ENCODE measurements at regions not wholly inside any gene's neighbourhood (a gene's known extent, or its start where the extent isn't known, plus 50 kb on each side); places are given as distances from the start of the nearest gene placed in this dataset.

DNA sequence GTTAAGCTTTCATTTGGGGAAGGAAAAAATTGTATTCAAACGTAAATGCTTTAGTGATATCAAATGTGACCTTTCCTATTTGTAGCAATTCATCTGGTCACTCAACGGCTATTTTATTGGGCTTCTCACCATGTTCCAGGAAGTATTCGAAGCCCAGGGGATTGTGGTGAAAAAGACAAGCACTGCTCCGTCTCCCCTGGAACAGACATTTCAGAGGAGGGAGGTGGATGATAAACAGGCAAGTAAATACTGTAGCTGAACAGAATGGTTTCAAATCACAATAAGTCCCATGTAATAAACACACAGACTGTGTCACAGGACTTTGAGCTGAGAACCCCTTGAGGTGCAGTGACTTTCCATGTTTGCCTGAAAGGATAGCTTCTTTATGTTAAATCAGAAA, 464.7 kb upstream of the HNRNPA3 start:
- FAIRE-seq (no peak), DNase-seq (ENCODE audit: low spot score in 2 of 2) (no peak)

DNA sequence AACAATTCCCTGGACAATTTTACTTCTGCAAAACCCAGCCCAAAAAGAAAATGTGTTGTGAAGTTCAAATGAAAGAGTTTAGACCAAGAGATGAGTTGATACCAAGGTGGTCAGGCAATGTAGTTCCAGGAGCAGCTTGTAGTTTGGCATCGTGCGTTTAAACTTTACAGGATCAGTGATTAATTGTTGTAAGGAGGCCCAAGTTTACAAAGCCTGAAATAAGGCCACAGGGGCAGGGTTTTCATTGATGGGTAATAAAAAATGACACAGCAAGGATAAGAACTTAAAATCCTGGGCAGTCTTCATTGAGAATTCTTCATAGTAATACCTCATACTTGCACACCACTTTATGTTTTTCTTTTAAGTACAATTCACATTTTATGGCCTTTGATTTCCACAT, 463.9 kb upstream of the HNRNPA3 start:
- no peak for FAIRE-seq
- DNase-seq (ENCODE audit: low spot score in 2 of 2): no peak

DNA sequence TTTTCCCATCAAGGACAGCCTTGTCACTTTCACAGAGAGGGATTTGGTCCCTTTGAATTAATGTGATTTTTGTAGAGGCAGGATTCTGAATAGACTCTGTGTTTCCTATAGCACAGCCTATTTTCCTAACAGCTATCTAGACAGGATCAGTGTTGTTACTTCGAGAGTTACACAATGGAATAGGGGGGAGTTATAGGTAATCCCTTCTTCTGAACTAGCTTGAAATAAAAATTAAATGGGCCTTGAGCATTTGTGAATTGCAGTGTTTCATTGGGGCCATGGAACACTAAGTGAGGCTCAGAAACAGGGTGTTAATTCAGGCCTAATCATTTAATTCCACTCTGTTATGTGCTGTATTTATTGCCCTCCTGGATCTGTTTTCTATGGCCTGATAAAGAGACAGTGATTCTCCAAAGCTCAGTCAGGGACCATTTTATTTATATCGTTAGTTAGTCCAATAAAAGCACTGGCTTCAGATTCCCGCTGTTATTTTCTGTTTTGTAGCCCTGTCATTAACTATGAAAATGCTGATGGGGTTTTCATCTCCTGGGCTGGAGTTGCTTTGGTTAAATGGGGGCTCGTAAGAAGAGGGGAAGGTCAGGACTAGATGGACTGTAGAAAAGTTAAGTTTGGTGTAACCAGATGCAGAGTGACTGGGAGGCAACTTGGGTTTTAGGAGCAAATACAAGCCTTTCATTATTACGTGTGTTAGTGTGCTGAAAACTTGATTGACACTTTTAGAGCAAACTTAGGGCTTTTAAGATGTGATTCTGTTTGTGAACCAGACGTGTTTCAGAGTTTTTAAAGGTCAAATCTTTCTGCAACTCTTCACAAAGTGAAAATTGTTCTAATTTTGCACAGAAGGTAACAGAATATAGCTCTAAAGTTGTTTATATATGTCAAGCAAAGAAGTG, 461.0 kb upstream of the HNRNPA3 start:
- FAIRE-seq: no peak
- no peak for DNase-seq (ENCODE audit: low spot score in 2 of 2)

DNA sequence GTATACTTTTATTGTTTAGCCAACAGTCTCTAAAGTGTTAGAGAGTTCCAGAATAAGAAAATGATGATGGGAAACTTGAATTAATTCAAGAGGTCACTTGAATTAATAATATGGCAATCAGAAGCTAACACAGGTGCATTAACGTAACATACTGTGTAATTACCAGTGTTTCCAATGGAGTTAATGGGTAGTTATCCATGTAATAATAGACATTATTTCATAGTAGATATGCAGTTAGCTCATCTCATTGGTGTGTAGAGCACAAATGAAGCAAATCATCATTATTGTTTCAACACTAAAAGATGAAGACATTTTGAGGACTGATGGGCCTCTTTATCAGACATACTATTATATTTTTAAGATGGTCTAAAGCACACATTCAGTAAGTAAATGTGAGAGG, 460.3 kb upstream of the HNRNPA3 start:
- no peak for FAIRE-seq

DNA sequence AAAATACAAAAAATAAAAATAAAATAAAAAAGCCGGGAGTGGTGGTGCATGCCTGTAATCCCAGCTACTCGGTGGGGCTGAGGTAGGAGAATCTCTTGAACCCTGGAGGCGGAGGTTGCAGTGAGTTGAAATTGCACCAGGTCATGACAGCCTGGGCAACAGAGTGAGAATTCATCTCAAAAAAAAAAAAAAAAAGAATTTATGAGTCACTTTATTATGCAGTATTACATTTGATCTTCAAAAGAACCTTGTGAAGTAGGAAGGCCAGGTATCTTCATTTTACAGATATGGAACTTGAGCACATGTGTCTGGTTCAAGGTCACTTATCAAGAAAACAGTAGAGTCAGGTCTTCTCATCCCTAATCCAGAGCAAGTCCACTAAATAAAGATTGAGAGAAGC, 459.4 kb upstream of the HNRNPA3 start:
- FAIRE-seq: no peak

More for the DNA sequence above, 460.3 kb upstream of the HNRNPA3 start:
- no peak for DNase-seq (ENCODE audit: low spot score in 2 of 2)

DNA sequence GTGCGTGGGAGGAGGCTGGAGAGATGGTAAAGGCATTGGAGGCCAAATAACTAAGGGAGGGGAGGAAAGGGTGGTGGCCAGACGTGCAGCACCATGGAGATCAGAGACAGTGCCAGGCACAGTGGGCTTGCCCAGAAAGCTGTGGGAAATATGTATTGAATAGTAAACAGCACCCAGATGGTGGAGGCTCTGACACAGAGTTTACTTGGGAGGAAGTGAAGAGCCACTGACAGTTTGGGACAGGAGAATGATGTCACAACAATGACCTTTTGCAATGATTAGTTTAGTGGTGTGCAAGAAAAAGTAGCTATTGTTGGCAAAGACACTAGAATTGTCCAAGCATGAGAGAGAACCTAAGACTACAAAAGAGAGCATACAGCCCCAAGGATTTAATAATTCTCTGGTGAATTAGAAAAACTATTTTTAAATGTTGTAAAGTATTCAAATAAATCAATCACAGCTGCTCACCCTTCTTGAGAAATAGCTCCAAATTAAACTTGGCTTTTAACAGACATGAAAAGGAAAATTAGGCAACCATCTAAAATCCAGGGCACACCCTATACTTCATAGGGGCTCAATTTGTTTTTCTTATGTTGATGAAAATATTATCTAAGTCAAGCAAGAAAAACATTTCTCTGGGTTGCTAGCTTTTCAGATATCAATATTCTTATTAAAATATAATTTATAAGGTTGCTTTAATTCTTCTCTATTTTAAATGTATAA, 458.7 kb upstream of the HNRNPA3 start:
- no peak for DNase-seq (ENCODE audit: low spot score in 2 of 2)
- no peak for FAIRE-seq

More for the DNA sequence above, 459.4 kb upstream of the HNRNPA3 start:
- no peak for DNase-seq (ENCODE audit: low spot score in 2 of 2)

DNA sequence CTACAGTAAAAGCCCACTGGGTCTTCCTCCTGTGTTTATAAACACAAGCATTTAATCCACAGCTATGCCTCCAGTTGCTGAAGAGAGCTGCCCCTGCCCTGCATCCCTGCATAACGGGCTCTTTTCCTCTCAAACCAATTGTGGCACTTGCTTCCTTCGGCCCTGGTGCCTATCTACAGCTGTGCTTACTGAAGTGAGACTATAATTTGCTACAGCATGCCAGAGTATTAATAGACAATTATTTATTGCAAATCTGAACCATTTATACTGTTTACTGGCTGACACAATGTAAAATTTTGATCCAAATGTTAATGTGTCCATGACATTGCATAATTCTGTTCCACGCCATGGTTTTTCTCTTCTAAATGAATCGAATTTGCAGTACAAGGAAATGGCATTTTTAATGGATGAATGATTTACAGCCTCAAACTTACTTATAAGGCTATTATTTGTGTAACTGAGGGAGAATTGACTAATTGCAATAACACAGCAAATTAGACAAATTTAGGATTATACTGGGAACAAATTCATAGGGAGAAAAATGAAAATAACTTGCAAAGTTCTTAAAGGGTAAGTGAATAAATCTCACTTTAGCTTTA, 457.0 kb upstream of the HNRNPA3 start:
- FAIRE-seq: no peak
- DNase-seq (ENCODE audit: low spot score in 2 of 2): no peak

DNA sequence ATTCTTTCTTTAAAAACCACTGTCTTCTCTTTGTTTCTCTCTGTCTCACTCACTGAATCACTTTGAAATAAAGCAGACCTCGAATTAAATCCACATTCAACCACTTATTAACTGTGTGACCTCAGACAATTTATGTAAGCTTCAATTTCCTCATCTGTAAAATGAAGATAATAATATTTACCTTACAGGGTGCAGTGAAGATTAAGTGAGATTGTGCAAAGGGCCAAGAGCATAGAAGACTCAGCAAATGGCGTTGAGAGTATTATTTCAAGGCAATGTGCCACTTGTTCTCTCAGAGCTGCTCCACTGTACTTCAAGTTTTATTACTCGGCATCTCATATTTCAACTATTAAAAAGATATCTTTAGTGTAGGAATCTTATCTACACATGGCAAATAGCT, 454.2 kb upstream of the HNRNPA3 start:
- DNase-seq (ENCODE audit: low spot score in 2 of 2): no peak
- FAIRE-seq: no peak

DNA sequence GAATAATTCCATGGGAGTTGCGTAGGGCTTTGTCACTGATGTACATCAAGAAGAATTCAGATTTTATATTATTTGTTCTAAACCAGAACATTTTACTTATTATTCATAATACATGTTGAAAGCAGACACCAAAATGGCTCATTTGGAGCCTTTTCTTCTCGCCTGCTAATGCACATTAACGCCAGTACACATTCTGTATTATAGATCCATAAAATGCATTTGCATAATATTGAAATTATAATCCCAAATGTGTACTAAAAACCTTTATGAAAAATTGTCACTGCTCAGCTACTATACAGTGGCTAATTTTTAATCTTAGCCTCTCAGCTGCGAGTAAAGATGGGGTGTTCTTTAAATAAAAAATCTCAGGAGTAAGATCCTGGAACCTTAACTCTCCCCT, 452.2 kb upstream of the HNRNPA3 start:
- no peak for FAIRE-seq

DNA sequence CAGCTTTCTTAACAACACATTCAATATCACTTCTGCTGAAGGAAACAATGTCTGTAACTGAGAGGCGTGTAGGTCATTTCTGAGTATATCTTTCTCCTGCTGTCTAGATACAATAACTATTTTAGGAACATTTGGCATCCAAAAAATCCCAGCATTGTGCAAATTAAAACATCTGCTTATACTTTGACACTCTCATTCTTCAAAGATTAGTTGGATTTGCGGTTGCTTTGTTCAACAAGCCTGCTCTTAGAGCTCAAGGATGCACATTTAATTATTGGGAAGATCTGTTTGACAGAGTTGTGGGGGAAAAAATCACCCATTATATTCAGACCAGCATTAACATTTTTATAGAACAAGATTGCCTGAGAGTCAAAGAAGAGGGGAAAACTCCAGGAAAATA, 449.5 kb upstream of the HNRNPA3 start:
- no peak for FAIRE-seq
- no peak for DNase-seq (ENCODE audit: low spot score in 2 of 2)

More for the DNA sequence above, 452.2 kb upstream of the HNRNPA3 start:
- no peak for DNase-seq (ENCODE audit: low spot score in 2 of 2)

DNA sequence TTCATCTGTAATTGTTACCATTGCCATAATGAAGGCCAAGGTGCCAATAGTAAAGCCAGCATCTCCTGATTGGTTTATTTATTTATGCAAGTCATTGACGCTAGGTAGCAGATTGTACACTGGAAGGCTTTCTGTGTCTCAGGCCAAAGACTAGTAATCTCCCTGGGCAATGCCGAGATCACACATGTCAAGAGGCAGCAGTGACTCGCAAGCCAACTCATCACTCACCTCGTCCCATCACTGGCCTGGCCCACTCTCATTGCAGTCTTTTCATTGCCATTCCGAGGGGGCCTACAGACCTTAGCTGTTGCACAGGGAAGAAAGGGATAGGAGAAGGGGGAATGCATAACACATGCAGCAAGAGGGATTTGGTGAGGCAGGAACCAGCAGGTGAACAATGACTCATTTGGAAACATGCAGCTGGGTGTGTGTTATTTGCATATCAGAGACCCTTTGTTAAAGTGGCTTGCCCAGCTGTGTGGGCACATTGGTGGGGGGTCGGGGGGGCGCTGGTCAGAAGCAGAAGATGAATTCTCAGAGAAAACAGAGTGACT, 448.7 kb upstream of the HNRNPA3 start:
- no peak for FAIRE-seq

DNA sequence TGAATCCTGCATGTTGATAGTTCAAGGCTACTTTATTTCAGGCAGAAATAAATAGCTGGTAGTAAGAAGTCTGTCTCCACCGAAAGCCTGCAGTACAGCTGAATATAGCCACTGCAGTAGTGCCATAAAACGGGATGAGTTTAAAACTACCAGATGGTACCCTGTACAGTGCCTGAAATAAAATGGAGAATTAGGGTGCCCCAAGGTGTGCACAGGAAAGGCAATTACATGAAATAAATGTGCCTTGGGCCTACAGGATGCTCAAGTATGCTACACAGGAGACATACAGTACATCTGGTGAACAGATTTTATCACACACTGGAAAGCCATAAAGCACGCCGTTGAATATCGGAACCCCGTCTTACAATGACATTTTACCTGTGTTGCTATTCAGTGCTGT, 447.7 kb upstream of the HNRNPA3 start:
- DNase-seq (ENCODE audit: low spot score in 2 of 2) (no peak), FAIRE-seq (no peak)

More for the DNA sequence above, 448.7 kb upstream of the HNRNPA3 start:
- DNase-seq (ENCODE audit: low spot score in 2 of 2): no peak

DNA sequence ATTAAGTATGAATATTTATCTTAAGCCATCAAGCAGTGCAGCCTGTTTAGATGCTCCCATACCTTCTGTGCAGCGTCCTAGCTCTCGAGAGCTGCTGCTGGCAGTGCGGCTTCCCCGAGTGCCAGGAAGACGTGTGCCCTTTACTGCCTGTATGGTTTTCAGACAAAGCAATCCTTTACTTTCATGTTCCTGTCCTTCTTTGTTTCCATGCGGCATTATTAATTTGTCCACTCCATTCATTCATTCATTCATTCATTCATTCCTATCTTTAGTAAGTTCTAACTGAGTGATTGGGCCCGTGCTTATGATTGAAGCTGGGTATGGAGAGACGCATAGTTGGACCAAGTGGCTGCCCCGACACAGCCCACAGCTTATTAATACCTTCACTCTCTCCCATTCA, 446.6 kb upstream of the HNRNPA3 start:
- FAIRE-seq: no peak

DNA sequence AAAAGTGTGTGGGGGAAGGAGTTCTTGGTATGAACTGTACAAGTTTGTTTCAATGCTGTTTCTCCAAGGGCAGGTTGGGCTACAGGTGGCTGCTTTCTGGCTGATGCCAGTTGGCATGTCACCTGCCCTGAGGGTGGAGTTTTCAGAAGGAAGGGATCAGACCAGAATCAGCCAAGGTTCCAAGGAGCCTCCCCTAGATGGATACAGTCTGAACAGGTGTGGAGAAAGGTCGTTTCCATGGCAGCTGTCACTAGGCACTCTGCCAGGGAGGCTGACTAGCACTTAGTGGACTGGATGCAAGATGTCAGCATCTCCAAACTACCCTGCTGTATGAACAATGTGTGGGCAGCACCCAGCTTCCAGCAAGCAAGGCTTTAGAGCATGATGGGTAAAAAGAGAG, 444.4 kb upstream of the HNRNPA3 start:
- DNase-seq (ENCODE audit: low spot score in 2 of 2): no peak
- FAIRE-seq: no peak

More for the DNA sequence above, 446.6 kb upstream of the HNRNPA3 start:
- DNase-seq (ENCODE audit: low spot score in 2 of 2): no peak

DNA sequence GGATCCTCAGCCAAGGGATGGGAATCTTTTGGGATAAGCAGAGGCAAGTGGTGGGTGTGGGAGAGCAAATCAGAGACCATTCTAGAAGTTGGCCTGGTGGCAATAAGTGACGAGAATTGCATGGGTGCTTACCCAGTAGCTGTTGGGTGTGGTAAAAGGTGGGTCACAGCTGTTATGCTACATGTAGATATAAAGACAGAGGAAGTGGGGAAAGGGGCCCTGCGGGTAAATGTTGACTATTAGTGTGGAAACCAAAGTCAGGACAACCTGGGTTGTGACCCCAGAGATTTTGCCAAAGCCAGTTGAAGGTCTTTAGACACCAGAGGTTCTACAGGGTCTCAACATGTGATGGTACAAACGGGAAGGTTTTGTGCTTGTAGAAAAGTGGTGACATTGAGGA, 443.6 kb upstream of the HNRNPA3 start:
- DNase-seq (ENCODE audit: low spot score in 2 of 2): no peak
- FAIRE-seq: no peak

DNA sequence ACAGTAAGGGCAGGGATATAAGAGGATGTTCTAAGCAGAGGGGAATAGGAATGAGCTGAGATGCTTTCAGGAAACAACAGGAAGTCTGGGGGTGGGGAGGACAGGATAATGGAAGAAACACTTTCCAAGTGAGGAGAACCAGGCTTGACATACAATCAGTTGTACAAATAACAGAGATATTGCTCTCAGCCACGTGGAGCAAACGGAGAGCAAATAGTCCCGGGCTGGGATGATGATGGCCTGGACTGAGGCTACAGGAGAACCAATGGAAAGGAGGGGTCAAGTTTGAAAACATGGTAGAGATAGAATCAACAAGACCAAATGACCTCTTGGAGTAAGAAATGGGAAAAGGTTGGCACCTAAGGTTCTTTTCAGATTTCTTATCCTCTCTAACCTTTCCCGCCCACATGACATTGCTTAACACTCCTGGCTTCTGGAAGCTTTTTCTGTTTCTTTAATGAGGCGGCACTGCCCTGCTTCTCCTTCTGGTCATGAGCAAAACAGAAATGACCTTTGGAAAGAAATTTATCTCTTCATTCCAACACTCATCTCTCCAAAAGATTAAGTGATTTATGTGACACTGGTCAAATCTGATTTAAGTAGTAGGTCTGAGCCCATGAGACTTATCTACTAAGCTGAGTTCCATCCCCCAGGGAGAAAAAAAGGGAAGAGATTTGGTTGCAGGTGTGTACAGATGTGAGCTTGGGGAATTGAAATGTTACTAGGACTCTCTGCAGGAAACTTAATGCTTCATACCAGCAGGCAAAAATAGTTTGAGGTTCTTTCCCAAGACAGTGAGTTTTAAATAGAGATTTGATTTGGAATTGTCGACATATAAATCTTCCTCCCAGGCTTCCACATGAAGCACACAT, 442.9 kb upstream of the HNRNPA3 start:
- FAIRE-seq: no peak
- no peak for DNase-seq (ENCODE audit: low spot score in 2 of 2)

DNA sequence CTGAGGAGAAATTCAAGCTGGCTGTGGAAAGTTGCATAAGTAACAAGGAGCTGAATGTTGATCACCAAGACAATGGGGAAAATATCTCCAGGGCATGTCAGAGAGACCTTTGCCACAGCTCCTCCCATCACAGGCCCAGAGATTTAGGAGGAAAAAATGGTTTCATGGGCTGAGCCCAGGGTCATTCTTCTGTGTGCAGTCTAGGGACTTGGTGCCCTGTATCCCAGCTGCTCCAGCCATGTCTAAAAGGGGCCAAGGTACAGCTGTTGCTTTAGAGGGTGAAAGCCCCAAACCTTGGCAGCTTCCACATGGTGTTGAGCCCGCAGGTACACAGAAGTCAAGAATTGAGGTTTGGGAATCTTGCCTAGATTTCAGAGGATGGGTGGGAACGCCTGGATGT, 439.8 kb upstream of the HNRNPA3 start:
- DNase-seq (ENCODE audit: low spot score in 2 of 2) (no peak), FAIRE-seq (no peak)

DNA sequence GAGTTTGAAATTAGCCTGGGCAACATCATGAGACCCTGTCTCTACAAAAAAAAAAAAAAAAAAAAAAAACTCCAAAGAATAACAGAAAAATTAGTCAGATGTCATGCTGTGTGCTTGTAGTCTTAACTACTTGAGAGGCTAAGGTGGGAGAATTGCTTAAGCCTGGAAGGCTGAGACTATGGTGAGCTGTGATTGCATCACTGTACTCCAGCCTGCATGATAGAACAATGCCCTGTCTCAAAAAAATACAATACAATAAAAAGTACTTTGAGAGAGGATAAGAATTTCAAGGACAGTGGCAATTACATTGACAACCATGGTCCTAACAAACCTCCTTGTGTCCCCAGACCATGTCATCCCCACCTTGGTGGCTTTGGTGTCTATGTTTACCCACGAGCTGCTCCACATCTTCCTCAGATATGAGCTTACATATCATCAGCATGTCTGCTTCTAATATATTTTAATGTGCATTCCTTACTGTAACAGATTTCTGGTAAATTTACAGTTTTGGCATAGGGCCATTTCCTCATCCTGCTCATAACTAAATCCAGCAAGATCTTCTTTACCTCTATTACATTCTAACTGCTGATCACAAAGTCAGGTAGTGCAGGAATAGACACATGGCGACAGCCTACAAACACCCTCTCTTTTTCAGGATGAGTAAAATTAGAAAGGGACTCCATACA, 437.7 kb upstream of the HNRNPA3 start:
- FAIRE-seq: no peak
- no peak for DNase-seq (ENCODE audit: low spot score in 2 of 2)

DNA sequence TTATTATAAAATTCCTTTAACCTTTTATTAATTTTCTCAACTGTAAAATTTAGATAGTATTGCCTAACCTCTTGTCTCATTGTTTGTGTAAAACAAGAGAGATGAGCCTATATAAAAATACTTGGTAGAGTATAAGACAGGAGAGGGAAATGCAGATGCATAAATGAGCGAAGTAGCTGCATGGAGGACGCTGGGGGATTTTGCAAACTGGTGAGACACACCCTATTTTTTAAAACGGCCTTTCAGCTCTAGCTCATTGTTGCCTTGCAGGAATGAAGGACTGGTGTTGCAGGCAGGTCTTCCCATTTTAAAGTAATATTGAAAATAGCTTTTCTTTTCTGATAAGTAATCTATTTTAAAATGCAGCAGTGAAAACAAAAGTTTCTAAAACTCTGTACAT, 435.3 kb upstream of the HNRNPA3 start:
- DNase-seq (ENCODE audit: low spot score in 2 of 2) (no peak), FAIRE-seq (no peak)

DNA sequence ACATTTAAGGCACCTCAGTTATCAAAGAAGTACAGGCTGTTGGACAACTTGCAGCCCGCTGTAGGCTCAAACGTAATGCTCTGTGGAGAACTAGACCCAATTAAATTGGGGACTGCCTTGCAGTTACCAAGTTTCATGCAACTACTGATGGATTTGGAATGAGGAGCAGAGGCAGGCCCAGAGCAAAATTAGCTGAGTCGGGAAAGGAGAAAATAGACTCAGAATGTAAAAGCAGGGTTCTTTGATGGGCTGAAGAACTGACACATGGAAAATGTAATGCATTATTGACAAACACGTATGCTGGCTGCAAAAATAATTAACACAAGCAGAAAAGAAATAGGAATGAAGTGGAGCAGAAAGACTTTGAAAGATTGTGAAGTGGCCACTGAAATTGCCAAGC, 432.7 kb upstream of the HNRNPA3 start:
- no peak for DNase-seq (ENCODE audit: low spot score in 2 of 2)
- FAIRE-seq: no peak
